ENCODE measurements at regions not wholly inside any gene's neighbourhood (a gene's known extent, or its start where the extent isn't known, plus 50 kb on each side); places are given as distances from the start of the nearest gene placed in this dataset.
"Not testable (repeated sequence)": the region's sequence is repeated elsewhere in the genome, so short reads cannot be mapped to it uniquely, and the experiment has no call there.

- Mint-ChIP-seq H3K4me1 (no peaks in the 10 kb centered on the region), H3K9me3 (peaks cover 9% of the 10 kb centered on the region), H3K4me3 (no peak overlapping the region), H3K27ac (no peak overlapping the region), H3K36me3 (peaks cover 6% of the 10 kb centered on the region), H3K27me3 (peaks cover 12% of the 10 kb centered on the region)
- ATAC-seq (ENCODE audit: low read depth): no peak
- DNase-seq (ENCODE audit: low spot score in 2 of 2): no peak
Observed at GRCh38 chr20:48447456-48447855, 380.3 kb downstream of the PREX1 start.

- H3K4me3 Mint-ChIP-seq: no peak overlapping the region
- H3K27ac Mint-ChIP-seq: no peak overlapping the region
- no peak for ATAC-seq (ENCODE audit: low read depth)
- peaks cover 6% of the 10 kb centered on the region for H3K36me3 Mint-ChIP-seq
- peaks cover 13% of the 10 kb centered on the region for H3K27me3 Mint-ChIP-seq
- DNase-seq (ENCODE audit: low spot score in 2 of 2): no peak
- peaks cover 9% of the 10 kb centered on the region for H3K9me3 Mint-ChIP-seq
- no peaks in the 10 kb centered on the region for H3K4me1 Mint-ChIP-seq
Observed at GRCh38 chr20:48445827-48446226, 382.0 kb downstream of the PREX1 start.

- DNase-seq (ENCODE audit: low spot score in 2 of 2) (no peak), ATAC-seq (ENCODE audit: low read depth) (no peak)
- Mint-ChIP-seq H3K27ac (no peak overlapping the region), H3K4me3 (no peak overlapping the region), H3K27me3 (peaks cover 19% of the 10 kb centered on the region), H3K36me3 (peaks cover 6% of the 10 kb centered on the region), H3K9me3 (peaks cover 9% of the 10 kb centered on the region), H3K4me1 (no peaks in the 10 kb centered on the region)
Observed at GRCh38 chr20:48444249-48444648, 383.6 kb downstream of the PREX1 start.

- Mint-ChIP-seq H3K27ac (no peak overlapping the region), H3K27me3 (peaks cover 25% of the 10 kb centered on the region)
- no peak for ATAC-seq (ENCODE audit: low read depth)
Observed at GRCh38 chr20:48440916-48441315, 386.9 kb downstream of the PREX1 start.

GRCh38 chr20:48440261-48440660, 387.5 kb downstream of the PREX1 start:
- H3K4me1 Mint-ChIP-seq; H3K27ac Mint-ChIP-seq; ATAC-seq (ENCODE audit: low read depth); H3K4me3 Mint-ChIP-seq; DNase-seq (ENCODE audit: low spot score in 2 of 2): not testable (repeated sequence)
- Mint-ChIP-seq H3K27me3 (peaks cover 21% of the 10 kb centered on the region), H3K36me3 (peaks cover 12% of the 10 kb centered on the region), H3K9me3 (peaks cover 11% of the 10 kb centered on the region)

More at GRCh38 chr20:48440916-48441315, 386.9 kb downstream of the PREX1 start:
- Mint-ChIP-seq H3K4me1 (no peaks in the 10 kb centered on the region), H3K36me3 (peaks cover 12% of the 10 kb centered on the region), H3K4me3 (no peak overlapping the region), H3K9me3 (peaks cover 14% of the 10 kb centered on the region)
- no peak for DNase-seq (ENCODE audit: low spot score in 2 of 2)

GRCh38 chr20:48437146-48437545, 390.7 kb downstream of the PREX1 start:
- Mint-ChIP-seq H3K4me3 (no peak overlapping the region), H3K27me3 (peaks cover 19% of the 10 kb centered on the region), H3K9me3 (peaks cover 6% of the 10 kb centered on the region), H3K36me3 (peaks cover 6% of the 10 kb centered on the region), H3K27ac (no peak overlapping the region), H3K4me1 (no peaks in the 10 kb centered on the region)
- no peak for DNase-seq (ENCODE audit: low spot score in 2 of 2)
- no peak for ATAC-seq (ENCODE audit: low read depth)

GRCh38 chr20:48436609-48437008, 391.2 kb downstream of the PREX1 start:
- not testable (repeated sequence) for H3K9me3 Mint-ChIP-seq; DNase-seq (ENCODE audit: low spot score in 2 of 2); H3K4me3 Mint-ChIP-seq; ATAC-seq (ENCODE audit: low read depth); H3K36me3 Mint-ChIP-seq; H3K4me1 Mint-ChIP-seq; H3K27ac Mint-ChIP-seq
- peaks cover 19% of the 10 kb centered on the region for H3K27me3 Mint-ChIP-seq

GRCh38 chr20:48433178-48433577, 394.6 kb downstream of the PREX1 start:
- DNase-seq (ENCODE audit: low spot score in 2 of 2) (no peak), ATAC-seq (ENCODE audit: low read depth) (no peak)
- no peak overlapping the region for H3K4me3 Mint-ChIP-seq
- peaks cover 10% of the 10 kb centered on the region for H3K4me1 Mint-ChIP-seq
- peaks cover 3% of the 10 kb centered on the region for H3K27me3 Mint-ChIP-seq
- peaks cover 3% of the 10 kb centered on the region for H3K36me3 Mint-ChIP-seq
- no peak overlapping the region for H3K27ac Mint-ChIP-seq
- peaks cover 9% of the 10 kb centered on the region for H3K9me3 Mint-ChIP-seq

GRCh38 chr20:48432494-48432832, 395.3 kb downstream of the PREX1 start:
- H3K27ac Mint-ChIP-seq: no peak overlapping the region
- ATAC-seq (ENCODE audit: low read depth) (no peak), DNase-seq (ENCODE audit: low spot score in 2 of 2) (no peak)
- peaks cover 2% of the 10 kb centered on the region for H3K36me3 Mint-ChIP-seq
- peaks cover 8% of the 10 kb centered on the region for H3K9me3 Mint-ChIP-seq
- H3K4me3 Mint-ChIP-seq: no peak overlapping the region
- peaks cover 10% of the 10 kb centered on the region for H3K4me1 Mint-ChIP-seq
- H3K27me3 Mint-ChIP-seq: peaks cover 2% of the 10 kb centered on the region

- ATAC-seq (ENCODE audit: low read depth): peak; percentile 54
- no peak overlapping the region for H3K4me3 Mint-ChIP-seq
- H3K9me3 Mint-ChIP-seq: peaks cover 8% of the 10 kb centered on the region
- no peak for DNase-seq (ENCODE audit: low spot score in 2 of 2)
- peaks cover 2% of the 10 kb centered on the region for H3K27me3 Mint-ChIP-seq
- peaks cover 2% of the 10 kb centered on the region for H3K36me3 Mint-ChIP-seq
- H3K4me1 Mint-ChIP-seq: peaks cover 10% of the 10 kb centered on the region
- peak overlapping the region; percentile 92 for H3K27ac Mint-ChIP-seq
Observed at GRCh38 chr20:48431653-48432493, 395.9 kb downstream of the PREX1 start.

- peaks cover 8% of the 10 kb centered on the region for H3K9me3 Mint-ChIP-seq
- H3K27ac Mint-ChIP-seq: no peak overlapping the region
- H3K36me3 Mint-ChIP-seq: peaks cover 2% of the 10 kb centered on the region
- ATAC-seq (ENCODE audit: low read depth): no peak
- H3K27me3 Mint-ChIP-seq: peaks cover 10% of the 10 kb centered on the region
- H3K4me3 Mint-ChIP-seq: no peak overlapping the region
- peaks cover 23% of the 10 kb centered on the region for H3K4me1 Mint-ChIP-seq
- DNase-seq (ENCODE audit: low spot score in 2 of 2): no peak
Observed at GRCh38 chr20:48426630-48427029, 401.2 kb downstream of the PREX1 start.

- Mint-ChIP-seq H3K27me3 (peaks cover 10% of the 10 kb centered on the region), H3K9me3 (peaks cover 5% of the 10 kb centered on the region), H3K27ac (no peak overlapping the region), H3K36me3 (no peaks in the 10 kb centered on the region), H3K4me1 (peaks cover 19% of the 10 kb centered on the region), H3K4me3 (no peak overlapping the region)
- DNase-seq (ENCODE audit: low spot score in 2 of 2) (no peak), ATAC-seq (ENCODE audit: low read depth) (no peak)
Observed at GRCh38 chr20:48425817-48426612, 401.8 kb downstream of the PREX1 start.

GRCh38 chr20:48425321-48425720, 402.5 kb downstream of the PREX1 start:
- Mint-ChIP-seq H3K4me3 (no peak overlapping the region), H3K27me3 (peaks cover 10% of the 10 kb centered on the region), H3K9me3 (peaks cover 1% of the 10 kb centered on the region), H3K36me3 (no peaks in the 10 kb centered on the region), H3K27ac (no peak overlapping the region), H3K4me1 (peaks cover 19% of the 10 kb centered on the region)
- DNase-seq (ENCODE audit: low spot score in 2 of 2) (no peak), ATAC-seq (ENCODE audit: low read depth) (no peak)

GRCh38 chr20:48422242-48422960, 405.4 kb downstream of the PREX1 start:
- H3K4me3 Mint-ChIP-seq: peak overlapping the region; percentile 49
- H3K4me1 Mint-ChIP-seq: peaks cover 19% of the 10 kb centered on the region
- peaks cover 11% of the 10 kb centered on the region for H3K27me3 Mint-ChIP-seq
- H3K9me3 Mint-ChIP-seq: no peaks in the 10 kb centered on the region
- ATAC-seq (ENCODE audit: low read depth) (peak; percentile 84), DNase-seq (ENCODE audit: low spot score in 2 of 2) (no peak)
- H3K27ac Mint-ChIP-seq: peak overlapping the region; percentile 55
- H3K36me3 Mint-ChIP-seq: no peaks in the 10 kb centered on the region

Measured in memory B cell (primary cell).